A549 (cell line): ENCODE measurements at regions not wholly inside any gene's neighbourhood (a gene's known extent, or its start where the extent isn't known, plus 50 kb on each side); places are given as distances from the start of the nearest gene placed in this dataset.

Source experiments
- ATAC-seq, 2 experiments: fragments of 200-7000 bp in 1 of 2; fragments of >200 bp in 1 of 2; cut with Nextera tagmentation in 1 of 2; cut with Tn5 transposase in 1 of 2; 3 replicates each; pipeline versions ENCODE4 v1.8.0 to v1.9.1; 2018 to 2020; ENCODE audit warnings: mild to moderate bottlenecking in 1 of 2, moderate library complexity in 1 of 2
- CTCF ChIA-PET: fragments of 300-600 bp; sonication (Branson Sonifier 250); formaldehyde crosslinking; extraction: SDS; loops from one replicate; lab custom pipeline; 2021; ENCODE audit warnings: antibody characterized with exemption, inconsistent platforms; lab: Yijun Ruan, JAX
- POLR2A ChIA-PET: fragments of 350-600 bp; formaldehyde crosslinking; extraction: SDS; loops from one replicate; lab custom pipeline; 2021; ENCODE audit warnings: antibody characterized with exemption, inconsistent platforms; lab: Yijun Ruan, JAX
- DNase-seq, 2 experiments: peaks; one replicate each; pipeline versions ENCODE4 v3.0.0 to v3.0.0-alpha.2; 2011 to 2016; ENCODE audit warnings: low read depth in 1 of 2, low spot score in 1 of 2
- FAIRE-seq: peaks from 2 replicates; lab custom pipeline; 2011; peaks lifted over from hg19 to GRCh38; lab: Jason Lieb, UNC
- H3K27ac ChIP-seq, 2 experiments: fragments of >200 bp; sonication (Bioruptor Twin); formaldehyde crosslinking; 3 replicates each; pipeline ENCODE4 v1.5.1; 2016 to 2017
- H3K4me1 ChIP-seq: fragments of >200 bp; sonication (Bioruptor Twin); formaldehyde crosslinking; 3 replicates; pipeline ENCODE4 v1.6.1; 2016
- H3K4me2 ChIP-seq: fragments of >200 bp; sonication (Bioruptor Twin); formaldehyde crosslinking; 3 replicates; pipeline ENCODE4 v1.6.1; 2016
- H3K4me3 ChIP-seq: fragments of >200 bp; sonication (Bioruptor Twin); formaldehyde crosslinking; 3 replicates; pipeline ENCODE4 v1.5.1; 2016
- H3K9me3 ChIP-seq: fragments of >200 bp; sonication (Bioruptor Twin); formaldehyde crosslinking; 3 replicates; pipeline ENCODE4 v1.6.1; 2016
- CBX2 ChIP-seq: fragments of 200-600 bp; sonication (generic); IDR thresholded peaks from 2 replicates; pipeline ENCODE4 v1.6.1; 2016; ENCODE audit warnings: low read depth, mild to moderate bottlenecking, borderline replicate concordance
- CBX8 ChIP-seq: fragments of 200-600 bp; sonication (generic); IDR thresholded peaks from 2 replicates; pipeline ENCODE4 v1.6.1; 2016
- EHF ChIP-seq: fragments of 250-450 bp; sonication (Bioruptor Pico); IDR thresholded peaks from 2 replicates; pipeline ENCODE4 v1.5.0; 2020; ENCODE audit warnings: mild to moderate bottlenecking
- ELK1 ChIP-seq: fragments of 150-350 bp; IDR thresholded peaks from 2 replicates; pipeline ENCODE4 v1.6.1; 2014; ENCODE audit warnings: low read depth, mild to moderate bottlenecking, low read length
- EP300 ChIP-seq, 2 experiments: fragments of >200 bp; sonication (Bioruptor Twin); formaldehyde crosslinking; IDR thresholded peaks; 2 replicates in 1 of 2; 3 replicates in 1 of 2; pipeline ENCODE4 v1.6.1; 2016 to 2017
- ESRRA ChIP-seq: fragments of 150-350 bp; IDR thresholded peaks from 2 replicates; pipeline ENCODE4 v1.6.1; 2014; ENCODE audit warnings: mild to moderate bottlenecking, low read length, borderline replicate concordance
- FOSB ChIP-seq: fragments of 250-450 bp; sonication (Bioruptor Pico); IDR thresholded peaks from 2 replicates; pipeline ENCODE4 v1.5.0; 2020; ENCODE audit warnings: mild to moderate bottlenecking, moderate library complexity
- FOSL2 ChIP-seq, 2 experiments: fragments of 450-650 bp in 1 of 2; fragments of >200 bp in 1 of 2; sonication (Bioruptor Twin) in 1 of 2; formaldehyde crosslinking; IDR thresholded peaks; 2 replicates each; pipeline versions ENCODE4 v1.5.0 to v1.6.1; 2016 to 2020; ENCODE audit warnings: mild to moderate bottlenecking in 1 of 2, moderate library complexity in 1 of 2
- GATA3 ChIP-seq: IDR thresholded peaks from 2 replicates; pipeline ENCODE4 v1.6.1; 2012; ENCODE audit warnings: borderline replicate concordance
- HDAC2 ChIP-seq: fragments of 200-600 bp; sonication (generic); IDR thresholded peaks from 2 replicates; pipeline ENCODE4 v1.6.1; 2016
- HMGXB4 ChIP-seq: fragments of 250-450 bp; sonication (Bioruptor Pico); IDR thresholded peaks from 2 replicates; pipeline ENCODE4 v1.5.0; 2021; ENCODE audit warnings: mild to moderate bottlenecking, moderate library complexity, borderline replicate concordance
- HOXB13 ChIP-seq: fragments of 250-450 bp; sonication (Bioruptor Pico); IDR thresholded peaks from 2 replicates; pipeline ENCODE4 v1.5.0; 2020; ENCODE audit warnings: low read depth, mild to moderate bottlenecking, moderate library complexity
- JUN ChIP-seq, 2 experiments: fragments of >200 bp; sonication (Bioruptor Twin); formaldehyde crosslinking; IDR thresholded peaks; 2 replicates in 1 of 2; 3 replicates in 1 of 2; pipeline ENCODE4 v1.6.1; 2016 to 2017
- JUNB ChIP-seq: fragments of >200 bp; sonication (Bioruptor Twin); formaldehyde crosslinking; IDR thresholded peaks from 2 replicates; pipeline ENCODE4 v1.6.1; 2016
- KDM5A ChIP-seq: fragments of 200-600 bp; sonication (generic); IDR thresholded peaks from 2 replicates; pipeline ENCODE4 v1.6.1; 2016; ENCODE audit warnings: antibody characterized with exemption, mild to moderate bottlenecking
- NPAS2 ChIP-seq: fragments of 250-450 bp; sonication (Bioruptor Pico); IDR thresholded peaks from 2 replicates; pipeline ENCODE4 v1.8.0; 2022; ENCODE audit warnings: mild to moderate bottlenecking, moderate library complexity, borderline replicate concordance
- PHF8 ChIP-seq: fragments of 200-600 bp; sonication (generic); IDR thresholded peaks from 2 replicates; pipeline ENCODE4 v1.6.1; 2016; ENCODE audit warnings: low read depth, mild to moderate bottlenecking, antibody characterized with exemption, moderate library complexity, borderline replicate concordance
- POLR2A ChIP-seq: IDR thresholded peaks from 2 replicates; pipeline ENCODE4 v1.6.1; 2012; ENCODE audit warnings: mild to moderate bottlenecking, low read length
- RNF2 ChIP-seq: fragments of 200-600 bp; sonication (generic); IDR thresholded peaks from 2 replicates; pipeline ENCODE4 v1.6.1; 2016; ENCODE audit warnings: low read depth, mild to moderate bottlenecking, antibody characterized with exemption, moderate library complexity, borderline replicate concordance
- SREBF2 ChIP-seq: fragments of 450-650 bp; IDR thresholded peaks from 2 replicates; pipeline ENCODE4 v1.6.1; 2014; ENCODE audit warnings: mild to moderate bottlenecking, moderate library complexity
- TFCP2L1 ChIP-seq: fragments of 250-450 bp; sonication (Bioruptor Pico); IDR thresholded peaks from 2 replicates; pipeline ENCODE4 v1.5.0; 2021; ENCODE audit warnings: mild to moderate bottlenecking
- ZSCAN20 ChIP-seq: fragments of 250-450 bp; sonication (Bioruptor Pico); IDR thresholded peaks from 2 replicates; pipeline ENCODE4 v1.8.0; 2022; ENCODE audit warnings: mild to moderate bottlenecking, moderate library complexity
- WGBS: methylation state at CpG from one replicate; pipeline ENCODE4 v1.1.6; 2017; ENCODE audit errors: missing lambda C conversion rate; 5-methylcytosine and 5-hydroxymethylcytosine counted together

GRCh38 chr9:32258482-32258881 lies 126.0 kb upstream of the ACO1 start:
- TF ChIP-seq CBX2 (no peak), HMGXB4 (CRISPR knock-in tag) (no peak), EP300 (IDR thresholded peaks at IDR 0.05) (no peak), PHF8 (no peak), RNF2 (no peak)
- no peak overlapping the region for H3K4me3 ChIP-seq
- no peak overlapping the region for H3K27ac ChIP-seq
- ATAC-seq = no peak
- CTCF ChIA-PET = no interaction called here
- 0 out of 3 replicates have a peak, but pooled peaks cover 2% of the 10 kb centered on the region for H3K9me3 ChIP-seq
- 21% methylated on average over 2 of the region's 2 CpGs for WGBS
- no peak for DNase-seq
- no peak overlapping the region for H3K4me2 ChIP-seq
- H3K4me1 ChIP-seq = no peaks in the 10 kb centered on the region
- no peak for FAIRE-seq
- POLR2A ChIA-PET = no interaction called here

DNA sequence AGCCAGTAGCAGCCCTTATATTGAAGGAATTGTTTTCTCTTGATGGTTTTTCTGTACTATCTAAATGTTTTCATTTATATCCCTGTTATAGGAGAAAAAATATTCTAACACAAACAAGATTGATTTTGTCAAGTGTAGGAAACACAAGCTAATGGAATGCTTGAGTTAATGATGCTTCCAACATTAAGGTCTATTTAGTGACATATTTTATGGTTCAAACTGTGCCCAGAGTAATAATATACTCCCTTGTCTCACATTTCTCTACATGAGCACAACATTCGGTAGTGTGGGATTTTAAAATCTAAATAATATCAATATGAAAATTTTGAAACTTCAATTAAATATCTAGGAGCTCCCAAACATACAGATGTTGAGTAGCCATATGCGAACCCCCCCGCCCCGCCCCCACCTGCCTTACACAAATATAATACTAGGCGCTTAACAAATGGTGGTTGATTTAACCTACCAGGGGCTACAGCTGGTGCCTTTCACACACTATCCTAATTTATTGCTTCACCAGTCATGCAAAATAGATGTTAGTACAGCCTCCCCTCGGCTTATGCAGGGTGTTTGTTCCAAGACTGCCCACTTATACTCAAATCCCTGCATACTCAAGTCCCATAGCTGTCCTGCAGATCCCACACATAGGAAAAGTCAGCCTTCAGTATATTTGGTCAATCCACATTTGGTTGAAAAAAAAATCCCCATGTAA lies 124.1 kb upstream of the ACO1 start:
- no peak for DNase-seq
- no peak for FAIRE-seq
- Histone ChIP-seq H3K9me3 (0 out of 3 replicates have a peak, but pooled peaks cover 2% of the 10 kb centered on the region), H3K4me2 (no peak overlapping the region), H3K4me3 (no peak overlapping the region), H3K27ac (no peak overlapping the region)
- ATAC-seq = no peak
- no peak for TF ChIP-seq ESRRA
- no peak for TF ChIP-seq CBX8
- TF ChIP-seq EHF (CRISPR knock-in tag) = no peak
- TF ChIP-seq JUNB = no peak
- no peak for TF ChIP-seq FOSL2 (IDR thresholded peaks at IDR 0.05)
- no peak for TF ChIP-seq FOSL2 (CRISPR knock-in tag; IDR thresholded peaks at IDR 0.05)
- no peak for TF ChIP-seq TFCP2L1 (CRISPR knock-in tag)
- TF ChIP-seq SREBF2 = no peak
- TF ChIP-seq ELK1 = no peak
- no peak for TF ChIP-seq EP300 (IDR thresholded peaks at IDR 0.05)
- no peak for TF ChIP-seq KDM5A
- TF ChIP-seq JUN (IDR thresholded peaks at IDR 0.05) = no peak
- TF ChIP-seq GATA3 = no peak
- no peak for TF ChIP-seq HOXB13 (CRISPR knock-in tag)
- no peak for TF ChIP-seq HDAC2
- TF ChIP-seq ZSCAN20 (CRISPR knock-in tag) = no peak
- TF ChIP-seq POLR2A = no peak
- no peak for TF ChIP-seq FOSB (CRISPR knock-in tag)
- TF ChIP-seq NPAS2 (CRISPR knock-in tag) = no peak
- TF ChIP-seq, all 56 proteins: peak for 0
- ChIA-PET POLR2A (no interaction called here), CTCF (interaction anchor here (1.5 kb wide), 1 partner anchor 9 kb away, joined by 9 read pairs; no protein-coding TSS in a partner anchor)
- H3K4me1 ChIP-seq = no peaks in the 10 kb centered on the region
- 15% methylated on average over 6 of the region's 6 CpGs for WGBS
